ENCODE measurements at regions not wholly inside any gene's neighbourhood (a gene's known extent, or its start where the extent isn't known, plus 50 kb on each side); places are given as distances from the start of the nearest gene placed in this dataset.

GRCh38 chr10:55273946-55274345 lies 472.9 kb upstream of the PCDH15 start:
- TF ChIP-seq CTCF (IDR thresholded peaks at IDR 0.05; ENCODE audit: insufficient read depth, low read depth, low read length) (no peak), EZH2 (IDR thresholded peaks at IDR 0.05; ENCODE audit: insufficient read depth, low read length) (no peak)

All from astrocyte (in vitro differentiated cells and primary cell).